IMR-90 (cell line): ENCODE measurements at regions not wholly inside any gene's neighbourhood (a gene's known extent, or its start where the extent isn't known, plus 50 kb on each side); places are given as distances from the start of the nearest gene placed in this dataset.

Source experiments
- BHLHE40 ChIP-seq: fragments of 150-350 bp; IDR thresholded peaks from 2 replicates; pipeline ENCODE4 v1.6.1; 2016; ENCODE audit warnings: mild to moderate bottlenecking, low read depth, low read length
- CEBPB ChIP-seq: IDR thresholded peaks from 2 replicates; pipeline ENCODE4 v1.6.1; 2012; ENCODE audit warnings: low read depth, low read length, improper control_type of control experiment
- CHD1 ChIP-seq: IDR thresholded peaks from 2 replicates; pipeline ENCODE4 v1.6.1; 2012; ENCODE audit warnings: low read depth, low read length, improper control_type of control experiment
- CTCF ChIP-seq: conservative IDR thresholded peaks from 2 replicates; pipeline ENCODE4 v1.5.1; 2012; ENCODE audit warnings: mild to moderate bottlenecking, low read depth, low read length, improper control_type of control experiment
- FOS ChIP-seq: fragments of 150-350 bp; IDR thresholded peaks from 2 replicates; pipeline ENCODE4 v1.6.1; 2016; ENCODE audit warnings: low read depth, low read length
- MAZ ChIP-seq: IDR thresholded peaks from 2 replicates; pipeline ENCODE4 v1.6.1; 2012; ENCODE audit warnings: low read depth, mild to moderate bottlenecking, low read length, improper control_type of control experiment, moderate library complexity, borderline replicate concordance
- MXI1 ChIP-seq: IDR thresholded peaks from 2 replicates; pipeline ENCODE4 v1.6.1; 2012; ENCODE audit warnings: low read depth, mild to moderate bottlenecking, low read length, moderate library complexity, borderline replicate concordance
- NFE2L2 ChIP-seq: fragments of 150-350 bp; IDR thresholded peaks from 2 replicates; pipeline ENCODE4 v1.6.1; 2016; ENCODE audit warnings: low read depth, mild to moderate bottlenecking, low read length
- POLR2A ChIP-seq: IDR thresholded peaks from 2 replicates; pipeline ENCODE4 v1.6.1; 2012; ENCODE audit warnings: mild to moderate bottlenecking, low read depth, low read length
- RAD21 ChIP-seq: IDR thresholded peaks from 2 replicates; pipeline ENCODE4 v1.6.1; 2012; ENCODE audit warnings: low read length, improper control_type of control experiment
- RCOR1 ChIP-seq: IDR thresholded peaks from 2 replicates; pipeline ENCODE4 v1.6.1; 2012; ENCODE audit warnings: mild to moderate bottlenecking, low read length, improper control_type of control experiment; ENCODE audit not compliant: insufficient replicate concordance
- RFX5 ChIP-seq: IDR thresholded peaks from 2 replicates; pipeline ENCODE4 v1.8.0; 2012; ENCODE audit warnings: low read depth, mild to moderate bottlenecking, low read length, moderate library complexity
- USF2 ChIP-seq: fragments of 150-350 bp; IDR thresholded peaks from 2 replicates; pipeline ENCODE4 v1.6.1; 2017; ENCODE audit warnings: mild to moderate bottlenecking, antibody characterized with exemption, low read length, low read depth

- TF ChIP-seq CTCF (no peak), RCOR1 (no peak), BHLHE40 (no peak), POLR2A (no peak), MAZ (no peak), CHD1 (no peak), MXI1 (no peak), RAD21 (no peak), USF2 (no peak), FOS (no peak), RFX5 (no peak), NFE2L2 (no peak), CEBPB (no peak)
These were observed 275.7 kb upstream of the RASGEF1B start for GRCh38 chr4:81747242-81747930.
